Neuron (in vitro differentiated cells): ENCODE measurements at regions not wholly inside any gene's neighbourhood (a gene's known extent, or its start where the extent isn't known, plus 50 kb on each side); places are given as distances from the start of the nearest gene placed in this dataset.
"Not testable (repeated sequence)": the region's sequence is repeated elsewhere in the genome, so short reads cannot be mapped to it uniquely, and the experiment has no call there.

Experiments
- H2AFZ ChIP-seq: one replicate; pipeline ENCODE4 v1.6.1; 2013; ENCODE audit warnings: low read depth, mild to moderate bottlenecking, inconsistent platforms, low read length, moderate library complexity
- H3K27me3 ChIP-seq: one replicate; pipeline ENCODE4 v1.6.1; 2013; ENCODE audit warnings: low read length; ENCODE audit not compliant: insufficient read depth
- H3K36me3 ChIP-seq: one replicate; pipeline ENCODE4 v1.6.1; 2013; ENCODE audit warnings: low read length; ENCODE audit not compliant: insufficient read depth
- H3K4me1 ChIP-seq: one replicate; pipeline ENCODE4 v1.6.1; 2013; ENCODE audit warnings: low read length; ENCODE audit not compliant: insufficient read depth
- H3K4me3 ChIP-seq: 2 replicates; pipeline ENCODE4 v1.5.1; 2013; ENCODE audit warnings: mild to moderate bottlenecking, low read length, moderate library complexity
- H3K9me3 ChIP-seq: one replicate; pipeline ENCODE4 v1.6.1; 2013; ENCODE audit warnings: low read length

DNA sequence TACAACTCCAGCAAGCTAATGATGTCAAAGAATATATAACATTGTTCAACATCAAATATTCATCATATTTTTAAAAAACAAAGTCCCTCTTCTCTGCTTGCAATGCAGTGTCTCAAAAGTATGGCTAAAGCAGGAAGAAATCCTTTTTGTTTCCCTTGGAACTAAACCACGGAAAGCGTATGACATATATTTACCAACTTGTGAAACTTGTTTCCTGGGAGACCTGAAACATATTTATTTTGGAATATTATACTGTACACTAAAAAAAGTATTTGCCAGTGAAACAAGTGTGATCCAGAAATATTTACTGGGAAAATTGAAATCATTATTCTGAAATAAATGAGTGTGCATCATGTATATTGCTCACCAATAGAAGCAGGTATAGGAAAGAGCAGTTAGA, 156.0 kb upstream of the ANKRD50 start:
- peaks cover 6% of the 10 kb centered on the region for H3K4me1 ChIP-seq
- H3K4me3 ChIP-seq = no peak overlapping the region
- H3K36me3 ChIP-seq = no peaks in the 10 kb centered on the region
- H2AFZ ChIP-seq = no peak overlapping the region
- H3K9me3 ChIP-seq = no peaks in the 10 kb centered on the region
- H3K27me3 ChIP-seq = no peaks in the 10 kb centered on the region

DNA sequence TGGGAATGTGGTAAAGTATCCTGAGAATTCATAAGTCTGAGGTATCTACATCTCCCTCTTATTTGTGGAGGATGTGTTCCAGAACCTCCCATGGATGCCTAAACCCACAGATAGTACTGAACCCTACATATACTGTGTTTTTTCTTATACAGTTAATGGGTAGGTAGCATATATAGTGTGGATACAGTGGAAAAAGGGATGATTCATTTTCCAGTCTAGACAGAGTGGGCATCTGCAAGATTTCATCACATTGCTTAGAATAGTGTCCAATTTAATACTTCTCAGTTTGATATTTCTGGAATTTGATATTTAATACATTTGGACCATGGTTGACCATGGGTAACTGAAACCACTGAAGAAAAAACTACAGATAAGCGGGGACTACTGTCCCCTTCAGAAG, 155.0 kb upstream of the ANKRD50 start:
- H2AFZ ChIP-seq = no peak overlapping the region

DNA sequence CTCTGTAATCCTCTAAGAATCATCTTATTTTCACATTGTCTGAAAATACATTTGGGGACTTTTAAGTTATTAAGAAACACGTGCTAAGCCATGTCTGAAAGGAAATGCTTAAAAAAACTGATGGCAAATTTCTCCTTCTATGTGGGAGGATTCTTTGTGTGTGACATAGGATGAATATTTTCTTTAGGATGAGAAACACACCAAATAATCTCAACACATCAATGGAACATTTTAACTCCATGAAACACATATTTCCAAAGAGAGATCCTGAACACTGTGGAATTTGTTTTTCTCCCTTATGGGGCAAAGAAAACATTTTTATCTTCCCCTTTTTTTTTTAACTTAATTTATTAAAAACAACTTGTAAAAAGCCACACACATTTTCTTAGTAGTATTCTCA, 153.8 kb upstream of the ANKRD50 start:
- Histone ChIP-seq H2AFZ (no peak overlapping the region), H3K27me3 (no peaks in the 10 kb centered on the region), H3K4me3 (no peak overlapping the region), H3K36me3 (no peaks in the 10 kb centered on the region), H3K9me3 (no peaks in the 10 kb centered on the region), H3K4me1 (no peaks in the 10 kb centered on the region)

More for the DNA sequence above, 155.0 kb upstream of the ANKRD50 start:
- Histone ChIP-seq H3K9me3 (no peaks in the 10 kb centered on the region), H3K4me1 (no peaks in the 10 kb centered on the region), H3K36me3 (no peaks in the 10 kb centered on the region), H3K27me3 (no peaks in the 10 kb centered on the region), H3K4me3 (no peak overlapping the region)

DNA sequence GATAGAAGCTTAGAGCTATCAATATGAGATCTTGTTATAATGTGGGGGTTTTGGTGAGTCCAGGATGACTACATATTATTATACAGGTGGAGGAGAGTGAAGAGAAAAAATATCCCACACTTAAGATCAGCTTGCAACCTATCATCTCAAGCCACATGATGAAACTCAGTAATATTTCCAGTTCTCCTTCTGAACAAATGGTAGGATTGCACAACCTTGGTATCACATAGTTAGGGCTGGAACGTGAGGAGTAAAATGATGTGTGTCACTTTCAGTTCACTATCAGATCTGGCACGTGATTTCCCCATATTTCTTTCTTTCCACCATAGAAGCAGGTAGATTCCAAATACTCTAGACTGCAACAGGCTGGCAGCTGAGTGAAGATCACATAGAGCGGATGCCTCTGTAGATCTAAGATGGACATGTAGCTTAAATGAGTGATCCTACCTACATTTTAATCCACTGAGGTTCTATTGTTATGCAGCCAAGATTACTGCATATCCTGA, 150.6 kb upstream of the ANKRD50 start:
- no peaks in the 10 kb centered on the region for H3K27me3 ChIP-seq
- H3K4me3 ChIP-seq = no peak overlapping the region

DNA sequence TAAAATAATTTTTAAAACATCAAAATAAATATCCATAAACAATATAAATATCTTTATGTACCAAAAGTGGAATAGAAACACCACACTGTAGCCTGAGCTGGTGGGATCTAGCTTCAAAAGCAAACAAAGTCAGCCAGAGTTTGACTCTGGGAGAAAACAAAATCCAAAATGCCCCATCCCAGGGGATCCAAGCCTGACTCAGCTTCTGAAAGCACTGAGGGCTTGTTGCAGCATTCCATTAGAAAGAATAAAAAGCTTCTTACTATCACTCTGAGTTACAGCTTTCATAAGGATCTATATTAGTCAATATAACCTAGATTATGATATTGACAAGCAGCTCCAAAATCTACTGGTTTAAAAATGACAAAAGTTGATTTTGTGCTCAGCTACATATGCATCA, 149.7 kb upstream of the ANKRD50 start:
- Histone ChIP-seq H3K4me3 (no peak overlapping the region), H3K36me3 (no peaks in the 10 kb centered on the region), H3K27me3 (no peaks in the 10 kb centered on the region), H3K4me1 (no peaks in the 10 kb centered on the region), H2AFZ (no peak overlapping the region), H3K9me3 (no peaks in the 10 kb centered on the region)

More for the DNA sequence above, 150.6 kb upstream of the ANKRD50 start:
- H2AFZ ChIP-seq = no peak overlapping the region
- H3K9me3 ChIP-seq = no peaks in the 10 kb centered on the region
- no peaks in the 10 kb centered on the region for H3K4me1 ChIP-seq
- no peaks in the 10 kb centered on the region for H3K36me3 ChIP-seq

DNA sequence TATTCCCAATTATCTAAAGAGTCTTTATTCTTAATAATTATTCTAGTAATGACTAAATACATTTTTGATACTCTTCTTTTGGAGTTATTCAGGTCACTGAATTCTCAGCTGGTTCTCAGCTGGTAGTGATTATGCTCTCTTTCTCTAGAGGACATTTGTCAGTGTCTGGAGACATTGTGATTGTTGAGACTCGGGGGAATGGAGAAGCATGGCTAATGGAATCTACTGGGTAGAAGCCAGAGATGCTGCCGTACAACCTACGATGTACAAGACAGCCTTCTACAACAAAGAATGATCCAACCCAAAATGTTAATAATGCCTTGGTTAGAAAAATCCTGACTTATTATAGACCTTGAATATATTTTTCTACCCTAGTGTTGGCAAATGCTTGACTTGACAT, 149.2 kb upstream of the ANKRD50 start:
- Histone ChIP-seq H3K4me1 (no peaks in the 10 kb centered on the region), H3K27me3 (no peaks in the 10 kb centered on the region), H3K9me3 (no peaks in the 10 kb centered on the region), H2AFZ (no peak overlapping the region), H3K4me3 (no peak overlapping the region), H3K36me3 (no peaks in the 10 kb centered on the region)

DNA sequence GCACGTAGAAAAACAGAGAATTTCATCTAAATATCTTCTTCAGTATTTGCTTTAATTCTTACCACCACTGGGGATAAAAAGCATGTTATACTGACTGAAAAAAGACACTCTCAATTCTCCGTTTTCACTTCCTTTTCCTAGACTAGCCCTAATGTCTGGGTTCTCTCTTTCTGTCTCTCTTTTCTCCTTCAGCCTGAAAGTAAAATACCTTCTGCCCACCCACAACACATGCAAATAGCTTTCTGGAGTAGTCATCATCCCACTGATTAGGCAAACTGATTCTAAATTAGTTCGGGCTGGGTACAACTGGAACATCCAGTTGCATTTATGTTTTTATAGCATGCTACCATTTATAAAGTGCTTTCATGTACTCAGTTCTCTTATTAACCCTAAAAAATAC, 142.4 kb upstream of the ANKRD50 start:
- Histone ChIP-seq H3K9me3 (no peaks in the 10 kb centered on the region), H3K4me1 (no peaks in the 10 kb centered on the region), H3K4me3 (no peak overlapping the region), H2AFZ (no peak overlapping the region), H3K27me3 (no peaks in the 10 kb centered on the region), H3K36me3 (no peaks in the 10 kb centered on the region)

DNA sequence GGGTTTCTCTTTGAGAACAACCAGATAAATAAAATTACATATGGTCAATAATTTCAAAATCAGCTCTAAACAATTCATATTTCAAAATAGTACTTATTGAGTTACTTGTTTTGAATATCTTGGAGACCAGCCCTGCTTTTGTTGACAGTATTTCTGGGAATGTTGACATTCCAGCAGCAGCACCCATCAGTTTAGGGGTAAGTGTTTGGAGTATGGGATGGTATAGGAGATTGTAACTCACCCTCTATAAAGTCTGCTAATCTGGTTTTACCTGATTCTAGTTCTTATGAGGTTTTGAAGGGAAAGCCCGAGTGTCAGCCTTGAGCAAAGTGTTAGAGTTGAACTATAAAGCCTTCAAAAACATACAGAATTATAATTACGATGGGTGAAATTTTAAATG, 139.2 kb upstream of the ANKRD50 start:
- H3K9me3 ChIP-seq = no peaks in the 10 kb centered on the region
- no peak overlapping the region for H2AFZ ChIP-seq
- H3K4me3 ChIP-seq = no peak overlapping the region
- H3K27me3 ChIP-seq = no peaks in the 10 kb centered on the region
- H3K36me3 ChIP-seq = no peaks in the 10 kb centered on the region
- no peaks in the 10 kb centered on the region for H3K4me1 ChIP-seq

DNA sequence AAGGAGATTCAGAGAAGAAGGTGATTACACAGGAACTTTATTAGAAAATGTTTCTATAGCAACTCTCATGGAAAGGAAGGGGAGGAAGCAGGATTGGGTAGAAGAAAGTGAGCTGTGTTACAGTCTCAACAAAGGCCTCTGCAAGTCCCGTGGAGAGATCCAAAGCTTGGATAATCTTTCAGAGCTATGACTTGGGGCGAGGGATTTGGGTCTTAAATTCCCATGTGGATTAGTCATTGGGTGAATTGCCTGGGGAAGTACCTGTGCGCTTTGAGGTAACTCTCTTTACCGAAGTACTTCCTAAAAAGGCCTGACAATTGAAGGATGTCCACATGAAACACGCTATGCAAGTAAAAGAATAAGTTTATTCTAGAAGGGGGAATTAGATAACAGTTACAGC, 133.8 kb upstream of the ANKRD50 start:
- Histone ChIP-seq H2AFZ (no peak overlapping the region), H3K4me1 (no peaks in the 10 kb centered on the region), H3K4me3 (no peak overlapping the region), H3K9me3 (no peaks in the 10 kb centered on the region), H3K27me3 (no peaks in the 10 kb centered on the region), H3K36me3 (no peaks in the 10 kb centered on the region)

DNA sequence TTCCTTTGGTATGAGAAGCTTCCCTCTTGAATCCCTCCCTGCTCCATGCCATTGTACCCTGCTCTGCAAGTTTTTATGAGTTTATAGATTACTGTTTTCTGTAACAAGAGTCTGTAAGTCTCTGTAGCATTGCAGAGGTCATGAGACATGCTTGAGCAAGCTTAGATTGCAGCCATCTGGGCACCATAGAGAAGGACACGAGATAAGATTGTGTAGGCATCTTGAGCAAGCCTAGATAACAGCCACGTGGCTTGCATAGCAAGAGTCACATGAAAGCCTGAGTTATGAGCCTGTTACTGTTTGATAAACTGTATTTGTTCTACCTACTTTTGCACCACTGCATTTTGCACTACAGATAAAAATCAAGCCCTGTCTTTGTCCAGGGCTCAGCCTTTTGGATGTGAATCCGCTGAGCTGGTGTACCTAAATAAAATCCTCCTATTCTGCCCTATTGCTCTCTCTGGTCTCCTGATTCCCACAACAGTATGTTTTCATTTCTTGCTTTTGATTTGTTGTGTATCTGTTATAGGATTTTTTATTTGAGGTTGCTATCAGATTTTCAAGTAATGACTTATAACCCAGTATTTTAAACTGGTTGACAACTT, 127.4 kb upstream of the ANKRD50 start:
- H3K4me1 ChIP-seq = no peaks in the 10 kb centered on the region
- no peak overlapping the region for H2AFZ ChIP-seq
- H3K4me3 ChIP-seq = no peak overlapping the region
- no peaks in the 10 kb centered on the region for H3K27me3 ChIP-seq
- H3K9me3 ChIP-seq = peaks cover 9% of the 10 kb centered on the region
- H3K36me3 ChIP-seq = no peaks in the 10 kb centered on the region

DNA sequence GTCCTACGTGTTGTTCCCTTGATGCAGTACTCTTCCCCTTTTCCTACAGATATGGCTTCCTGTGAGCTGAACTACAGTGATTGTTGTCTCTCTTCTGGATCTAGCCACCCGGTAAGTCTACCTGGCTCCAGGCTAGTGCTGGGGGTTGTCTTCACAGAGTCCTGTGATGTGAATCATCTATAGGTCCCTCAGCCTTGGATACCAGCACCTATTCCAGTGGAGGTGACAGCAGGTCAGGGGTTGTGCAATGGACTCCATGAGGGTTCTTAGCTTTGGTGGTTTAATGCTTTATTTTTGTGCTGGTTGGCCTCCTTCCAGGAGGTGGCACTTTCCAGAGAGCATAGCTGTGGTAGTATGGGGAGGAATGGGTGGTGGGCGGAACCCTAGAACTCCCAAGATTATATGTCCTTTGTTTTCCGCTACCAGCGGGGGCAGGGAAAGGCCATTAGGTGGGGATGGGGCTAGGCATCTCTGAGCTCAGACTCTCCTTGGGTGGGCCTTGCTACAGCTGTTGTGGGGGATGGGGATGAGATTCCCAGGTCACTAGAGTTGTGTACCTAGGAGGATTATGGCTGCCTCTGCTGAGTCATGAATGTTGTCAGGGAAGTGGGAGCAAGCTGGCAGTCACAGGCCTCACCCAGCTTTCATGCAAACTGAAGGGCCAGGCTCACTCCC, 121.4 kb upstream of the ANKRD50 start:
- Histone ChIP-seq H3K27me3 (no peaks in the 10 kb centered on the region), H3K4me1 (no peaks in the 10 kb centered on the region), H3K36me3 (no peaks in the 10 kb centered on the region), H3K9me3 (peaks cover 3% of the 10 kb centered on the region), H2AFZ (no peak overlapping the region), H3K4me3 (no peak overlapping the region)

DNA sequence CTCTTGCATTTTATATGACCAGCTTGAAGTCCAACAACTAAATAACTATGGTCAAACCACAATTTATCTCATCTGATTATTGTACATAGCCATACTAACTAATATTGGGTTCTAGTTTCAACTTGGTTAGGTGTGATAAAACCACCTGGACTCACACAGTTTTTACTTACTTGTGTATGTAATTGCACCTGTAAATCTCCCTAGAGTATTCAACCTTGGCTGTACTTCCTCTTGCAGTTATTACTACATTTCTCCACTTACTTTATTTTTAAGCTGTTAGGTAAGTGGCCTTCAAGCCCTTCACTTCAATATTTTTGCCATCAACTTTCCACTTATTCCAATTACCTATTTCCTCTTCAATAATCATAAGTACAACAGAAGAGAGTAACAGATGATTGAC, 115.8 kb upstream of the ANKRD50 start:
- no peak overlapping the region for H3K4me3 ChIP-seq
- H3K36me3 ChIP-seq = no peaks in the 10 kb centered on the region
- no peaks in the 10 kb centered on the region for H3K9me3 ChIP-seq
- H3K27me3 ChIP-seq = no peaks in the 10 kb centered on the region
- H2AFZ ChIP-seq = no peak overlapping the region
- no peaks in the 10 kb centered on the region for H3K4me1 ChIP-seq

DNA sequence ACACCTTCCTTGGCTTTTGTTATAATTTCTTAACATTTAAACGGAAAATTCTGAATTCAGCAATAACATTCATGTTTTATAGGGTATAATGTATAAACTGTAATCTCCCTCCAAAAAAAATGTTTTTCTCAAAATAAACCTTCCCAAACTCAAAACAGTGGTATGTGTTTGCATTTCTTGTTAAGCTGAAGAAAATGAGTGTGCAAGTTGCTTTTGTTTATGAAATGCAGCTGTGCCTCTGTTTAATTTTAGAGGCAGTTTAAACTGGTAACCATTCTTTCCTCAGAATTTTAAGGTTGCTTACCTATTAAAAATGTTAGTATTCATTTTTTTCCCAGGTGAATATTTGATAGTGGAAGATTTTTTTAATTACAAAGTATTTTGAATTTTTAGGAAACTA, 105.0 kb upstream of the ANKRD50 start:
- Histone ChIP-seq H3K9me3 (no peaks in the 10 kb centered on the region), H3K27me3 (no peaks in the 10 kb centered on the region), H3K4me3 (no peak overlapping the region), H3K4me1 (no peaks in the 10 kb centered on the region), H3K36me3 (no peaks in the 10 kb centered on the region), H2AFZ (no peak overlapping the region)

DNA sequence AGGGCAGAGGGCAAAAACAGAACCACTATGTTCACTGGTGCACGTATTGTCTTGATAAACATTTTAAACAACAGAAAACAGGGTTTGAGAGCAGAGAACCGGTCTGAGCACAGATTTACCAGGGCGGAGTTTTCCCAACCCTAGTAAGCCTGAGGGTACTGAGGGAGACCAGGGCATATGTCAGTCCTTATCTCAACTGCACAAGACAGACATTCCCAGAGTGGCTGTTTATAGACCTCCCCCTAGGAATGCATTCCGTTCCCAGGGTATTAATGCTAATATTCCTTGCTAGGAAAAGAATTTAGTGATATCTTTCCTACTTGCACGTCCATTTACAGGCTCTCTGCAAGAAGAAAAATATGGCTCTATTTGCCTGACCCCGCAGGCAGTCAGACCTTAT, 99.7 kb upstream of the ANKRD50 start:
- H2AFZ ChIP-seq, H3K4me1 ChIP-seq, H3K36me3 ChIP-seq, H3K9me3 ChIP-seq, H3K27me3 ChIP-seq, H3K4me3 ChIP-seq: not testable (repeated sequence)
